Upper lobe of left lung (tissue), 6 donors: ENCODE measurements at regions not wholly inside any gene's neighbourhood (a gene's known extent, or its start where the extent isn't known, plus 50 kb on each side); places are given as distances from the start of the nearest gene placed in this dataset.

ENCODE experiments used
- ATAC-seq, 2 donors: fragments of 200-7000 bp; cut with Tn5 transposase; one replicate each; pipeline ENCODE4 v1.9.1; 2022; ENCODE audit warnings: mild to moderate bottlenecking in 2 of 2, moderate library complexity in 2 of 2; ENCODE audit not compliant: low FRiP score in 2 of 2
- DNase-seq, 2 donors: peaks; one replicate each; pipeline ENCODE4 v3.0.0-alpha.2; 2019 to 2020
- H3K27ac ChIP-seq, 4 donors: fragments of 200-600 bp; sonication (generic); one replicate each; pipeline ENCODE4 v1.5.1; 2016 to 2019
- H3K27me3 ChIP-seq, 4 donors: fragments of 200-600 bp; sonication (generic); one replicate each; pipeline ENCODE4 v1.5.1; 2017 to 2019
- H3K36me3 ChIP-seq, 4 donors: fragments of 200-600 bp; sonication (generic); one replicate each; pipeline ENCODE4 v1.5.1; 2016 to 2019
- H3K4me1 ChIP-seq, 4 donors: fragments of 200-600 bp; sonication (generic); one replicate each; pipeline ENCODE4 v1.5.1; 2018 to 2019
- H3K4me3 ChIP-seq, 4 donors: fragments of 200-600 bp; sonication (generic); one replicate each; pipeline ENCODE4 v1.5.1; 2017 to 2019; ENCODE audit warnings: mild to moderate bottlenecking in 2 of 4, moderate library complexity in 1 of 4
- H3K9me3 ChIP-seq, 4 donors: fragments of 200-600 bp; sonication (generic); one replicate each; pipeline ENCODE4 v1.5.1; 2018 to 2019
- EP300 ChIP-seq, 4 donors: sonication (generic); formaldehyde crosslinking; IDR thresholded peaks; one replicate each; pipeline ENCODE4 v1.5.1; 2017; ENCODE audit warnings: antibody characterized with exemption in 4 of 4, control low read depth in 2 of 4
- POLR2A ChIP-seq, 4 donors: fragments of 450-650 bp; IDR thresholded peaks; one replicate each; pipeline ENCODE4 v1.5.1; 2016 to 2017; ENCODE audit warnings: antibody characterized with exemption in 4 of 4, mild to moderate bottlenecking in 2 of 4
- POLR2AphosphoS5 ChIP-seq, 2 donors: sonication (generic); formaldehyde crosslinking; IDR thresholded peaks; one replicate each; pipeline ENCODE4 v1.5.1; 2017; ENCODE audit warnings: antibody characterized with exemption in 2 of 2
- WGBS, 2 donors: methylation state at CpG; one replicate each; pipeline ENCODE4 v1.1.5; 2017 to 2018; 5-methylcytosine and 5-hydroxymethylcytosine counted together
- TF ChIP-seq, protein P1 (sequence below), 6 experiments: fragments of 450-650 bp in 4 of 6; fragments of 200-600 bp in 2 of 6; sonication (generic) in 2 of 6; IDR thresholded peaks; one replicate each; pipeline ENCODE4 v1.5.1; 2016 to 2019; ENCODE audit warnings: antibody characterized with exemption in 6 of 6
- donor health status: DM: no; HTN: no; CAD: no; lungs with moderate emphysema.
- donor health status: DM: no; HTN: yes; CAD: no; lungs with severe emphysema.

DNA sequence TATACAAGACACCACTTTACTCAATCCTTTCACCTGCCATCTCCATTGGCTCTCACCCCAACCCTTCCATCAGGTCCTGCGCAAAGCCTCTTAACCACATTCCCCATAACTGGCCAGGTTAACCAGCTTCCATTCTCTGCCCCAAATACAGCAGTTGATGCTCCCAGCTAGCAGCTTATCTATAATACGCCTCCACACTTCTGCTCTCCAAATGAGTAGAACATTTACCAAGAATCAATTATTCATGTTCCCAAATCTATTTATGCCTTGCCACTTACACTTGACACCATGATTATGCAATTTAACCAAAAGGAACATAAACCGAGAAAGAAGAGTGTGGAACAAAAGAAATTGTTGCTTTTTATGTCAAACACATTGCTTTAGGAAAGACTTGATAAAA lies 103.7 kb upstream of the TPM1 start:
- ATAC-seq (no peak), DNase-seq (no peak)
- Histone ChIP-seq H3K4me1 (peaks cover 7 to 16% (median 12%) of the 10 kb centered on the region in 4 donors), H3K36me3 (no peaks in the 10 kb centered on the region), H3K27ac (no peak overlapping the region), H3K27me3 (no peaks in the 10 kb centered on the region), H3K9me3 (no peaks in the 10 kb centered on the region), H3K4me3 (no peak overlapping the region)
- WGBS, 2 donors, result 70 to 78% methylated on average over 3 of the region's 3 CpGs
- TF ChIP-seq EP300 (IDR thresholded peaks at IDR 0.05) (no peak), POLR2AphosphoS5 (IDR thresholded peaks at IDR 0.05) (no peak)

GRCh38 chr15:62940093-62940754 lies 102.3 kb upstream of the TPM1 start:
- no peak for DNase-seq
- WGBS, 2 donors, result 63 to 70% methylated on average over 4 of the region's 4 CpGs
- Histone ChIP-seq H3K9me3 (no peaks in the 10 kb centered on the region), H3K4me3 (no peak overlapping the region), H3K27me3 (no peaks in the 10 kb centered on the region), H3K4me1 (peaks cover 7 to 16% (median 12%) of the 10 kb centered on the region in 4 donors), H3K27ac (peak overlapping the region; percentile 38 to 73 (median 53)), H3K36me3 (no peaks in the 10 kb centered on the region)
- no peak for ATAC-seq
- TF ChIP-seq EP300 (IDR thresholded peaks at IDR 0.05), result no peak
- no peak for TF ChIP-seq POLR2A (IDR thresholded peaks at IDR 0.05)
- TF ChIP-seq, protein P1, sequence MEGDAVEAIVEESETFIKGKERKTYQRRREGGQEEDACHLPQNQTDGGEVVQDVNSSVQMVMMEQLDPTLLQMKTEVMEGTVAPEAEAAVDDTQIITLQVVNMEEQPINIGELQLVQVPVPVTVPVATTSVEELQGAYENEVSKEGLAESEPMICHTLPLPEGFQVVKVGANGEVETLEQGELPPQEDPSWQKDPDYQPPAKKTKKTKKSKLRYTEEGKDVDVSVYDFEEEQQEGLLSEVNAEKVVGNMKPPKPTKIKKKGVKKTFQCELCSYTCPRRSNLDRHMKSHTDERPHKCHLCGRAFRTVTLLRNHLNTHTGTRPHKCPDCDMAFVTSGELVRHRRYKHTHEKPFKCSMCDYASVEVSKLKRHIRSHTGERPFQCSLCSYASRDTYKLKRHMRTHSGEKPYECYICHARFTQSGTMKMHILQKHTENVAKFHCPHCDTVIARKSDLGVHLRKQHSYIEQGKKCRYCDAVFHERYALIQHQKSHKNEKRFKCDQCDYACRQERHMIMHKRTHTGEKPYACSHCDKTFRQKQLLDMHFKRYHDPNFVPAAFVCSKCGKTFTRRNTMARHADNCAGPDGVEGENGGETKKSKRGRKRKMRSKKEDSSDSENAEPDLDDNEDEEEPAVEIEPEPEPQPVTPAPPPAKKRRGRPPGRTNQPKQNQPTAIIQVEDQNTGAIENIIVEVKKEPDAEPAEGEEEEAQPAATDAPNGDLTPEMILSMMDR (IDR thresholded peaks at IDR 0.05), result no peak
- no peak for TF ChIP-seq POLR2AphosphoS5 (IDR thresholded peaks at IDR 0.05)

- Histone ChIP-seq H3K27ac (peak overlapping the region; percentile 33 to 73 (median 62)), H3K4me1 (peaks cover 7 to 16% (median 12%) of the 10 kb centered on the region in 4 donors), H3K9me3 (no peaks in the 10 kb centered on the region), H3K36me3 (no peaks in the 10 kb centered on the region), H3K27me3 (no peaks in the 10 kb centered on the region), H3K4me3 (no peak overlapping the region)
- ATAC-seq (peak; percentile 68 to 93), DNase-seq (peak in 1 of 2 donors; percentile 48)
- TF ChIP-seq POLR2AphosphoS5 (IDR thresholded peaks at IDR 0.05), result peak in 1 of 2 donors; percentile 35
- TF ChIP-seq EP300 (IDR thresholded peaks at IDR 0.05), result no peak
- 67 to 70% methylated on average over 9 to 11 of the region's 11 CpGs for WGBS, 2 donors
These were observed 101.7 kb upstream of the TPM1 start for GRCh38 chr15:62940755-62941361.

DNA sequence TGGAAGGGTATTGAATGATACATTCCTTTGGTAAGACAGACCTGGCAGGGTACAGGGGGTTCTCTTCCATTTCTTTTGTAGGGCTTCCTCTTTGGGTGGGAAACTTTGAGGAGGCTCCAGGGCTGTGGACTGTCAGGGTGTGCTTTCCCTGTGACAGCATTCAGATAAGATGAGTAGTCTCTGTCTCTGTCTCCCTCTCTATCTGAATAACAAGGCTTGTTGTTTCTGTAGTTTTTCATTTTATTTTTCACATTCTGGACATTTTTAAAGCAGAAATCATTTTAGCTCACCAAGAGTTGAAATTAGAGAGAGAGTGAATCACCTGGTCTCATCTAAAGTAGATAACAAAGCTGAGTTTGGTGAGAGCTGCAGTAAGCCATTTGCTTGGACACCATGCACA lies 100.8 kb upstream of the TPM1 start:
- no peaks in the 10 kb centered on the region for H3K36me3 ChIP-seq
- no peaks in the 10 kb centered on the region for H3K27me3 ChIP-seq
- ATAC-seq (peak in 1 of 2 donors; percentile 17), DNase-seq (no peak)
- peak overlapping the region in 3 of 4 donors; percentile 33 to 73 (median 51) for H3K27ac ChIP-seq
- H3K4me1 ChIP-seq, result peaks cover 7 to 16% (median 12%) of the 10 kb centered on the region in 4 donors
- H3K9me3 ChIP-seq, result no peaks in the 10 kb centered on the region
- H3K4me3 ChIP-seq, result no peak overlapping the region
- TF ChIP-seq POLR2A (IDR thresholded peaks at IDR 0.05) (no peak), POLR2AphosphoS5 (IDR thresholded peaks at IDR 0.05) (no peak), EP300 (IDR thresholded peaks at IDR 0.05) (no peak)
- TF ChIP-seq, protein P1 (IDR thresholded peaks at IDR 0.05), result no peak

GRCh38 chr15:62942428-62942827 lies 100.1 kb upstream of the TPM1 start:
- Histone ChIP-seq H3K9me3 (no peaks in the 10 kb centered on the region), H3K27ac (no peak overlapping the region), H3K4me1 (peaks cover 7 to 16% (median 12%) of the 10 kb centered on the region in 4 donors), H3K36me3 (no peaks in the 10 kb centered on the region), H3K4me3 (no peak overlapping the region), H3K27me3 (no peaks in the 10 kb centered on the region)
- no peak for DNase-seq
- no peak for ATAC-seq
- TF ChIP-seq, protein P1 (IDR thresholded peaks at IDR 0.05), result no peak
- TF ChIP-seq POLR2AphosphoS5 (IDR thresholded peaks at IDR 0.05) (no peak), EP300 (IDR thresholded peaks at IDR 0.05) (no peak), POLR2A (IDR thresholded peaks at IDR 0.05) (no peak)
- WGBS, 2 donors, result 93 to 100% methylated on average over 8 to 9 of the region's 9 CpGs
